Epithelial cell of esophagus (primary cell): ENCODE measurements at regions not wholly inside any gene's neighbourhood (a gene's known extent, or its start where the extent isn't known, plus 50 kb on each side); places are given as distances from the start of the nearest gene placed in this dataset.

ENCODE experiments used
- DNase-seq: peaks from one replicate; pipeline ENCODE4 v3.0.0; 2010; ENCODE audit warnings: low read depth
- H3K4me3 ChIP-seq: 2 replicates; pipeline ENCODE4 v1.5.1; 2011; ENCODE audit warnings: mild to moderate bottlenecking, low read length, control low read depth
- CTCF ChIP-seq: IDR thresholded peaks from 2 replicates; pipeline ENCODE4 v1.5.1; 2011; ENCODE audit warnings: low read depth, mild to moderate bottlenecking, low read length, control low read depth, inconsistent platforms; ENCODE audit not compliant: insufficient read depth; ENCODE audit errors: missing control alignments

- no peak for TF ChIP-seq CTCF
- H3K4me3 ChIP-seq: no peak overlapping the region
- DNase-seq: no peak
Measured at GRCh38 chr20:24077145-24077544, 88.6 kb upstream of the GGTLC1 start.

DNA sequence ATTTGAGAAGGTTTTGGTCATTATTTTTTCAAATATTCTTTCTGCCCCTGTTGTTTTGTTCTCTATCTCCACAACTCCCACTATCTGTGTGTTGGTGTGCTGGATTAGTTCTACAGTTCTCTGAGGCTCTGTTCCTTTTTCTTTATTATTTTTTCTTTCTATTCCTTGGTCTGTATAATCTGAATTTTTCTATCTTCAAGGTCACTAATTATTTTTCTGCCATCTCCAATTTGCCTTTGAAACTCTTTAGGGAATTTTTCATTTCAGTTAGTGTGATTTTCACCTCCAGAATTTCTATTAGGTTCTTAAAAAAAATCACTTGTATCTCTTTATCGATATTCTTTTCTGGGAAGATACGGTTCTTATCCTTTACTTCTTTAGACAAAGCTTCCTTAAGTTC, 82.1 kb upstream of the GGTLC1 start:
- no peak for TF ChIP-seq CTCF
- DNase-seq: no peak
- no peak overlapping the region for H3K4me3 ChIP-seq

- TF ChIP-seq CTCF: no peak
- no peak for DNase-seq
- H3K4me3 ChIP-seq: no peak overlapping the region
Measured at GRCh38 chr20:24066076-24066700, 77.6 kb upstream of the GGTLC1 start.

- no peak for TF ChIP-seq CTCF
- H3K4me3 ChIP-seq: no peak overlapping the region
- no peak for DNase-seq
Measured at GRCh38 chr20:24064915-24065314, 76.3 kb upstream of the GGTLC1 start.

DNA sequence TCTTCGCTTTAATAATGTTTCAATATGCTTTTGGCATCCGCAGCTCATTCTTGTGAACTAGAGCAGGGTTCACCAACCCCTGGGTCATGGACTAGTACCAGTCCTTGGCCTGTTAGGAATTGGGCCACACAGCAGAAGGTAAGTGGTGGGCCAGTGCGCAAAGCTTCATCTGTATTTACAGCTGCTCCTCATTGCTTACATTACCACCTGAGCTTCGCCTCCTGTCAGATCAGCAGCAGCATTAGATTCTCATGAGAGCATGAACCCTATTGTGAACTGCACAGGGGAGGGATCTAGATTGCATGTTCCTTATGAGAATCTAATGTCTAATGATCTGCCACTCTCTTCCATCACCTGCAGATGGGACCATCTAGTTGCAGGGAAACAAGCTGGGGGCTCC, 75.5 kb upstream of the GGTLC1 start:
- TF ChIP-seq CTCF: no peak
- DNase-seq: no peak

DNA sequence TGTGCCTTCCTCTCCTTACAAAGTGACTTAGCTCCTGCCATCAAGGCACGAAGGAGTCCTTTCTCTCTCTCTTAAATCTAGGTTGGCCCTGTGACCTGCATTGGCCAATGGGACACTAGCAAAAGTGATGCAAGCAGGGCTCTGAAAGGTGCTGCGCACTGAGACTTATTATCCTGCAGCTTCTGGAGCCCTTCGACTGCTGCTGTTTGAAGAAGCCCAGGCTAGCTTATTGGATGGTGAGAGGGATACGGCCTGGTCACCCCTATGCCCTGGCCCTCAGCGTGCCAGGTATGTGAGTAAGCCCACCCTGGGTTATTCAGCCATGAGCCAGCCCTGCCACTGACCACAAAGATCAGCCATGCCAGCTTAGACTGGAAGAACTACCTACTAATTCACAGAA, 74.5 kb upstream of the GGTLC1 start:
- no peak for TF ChIP-seq CTCF
- no peak for DNase-seq

More for the DNA sequence above, 75.5 kb upstream of the GGTLC1 start:
- no peak overlapping the region for H3K4me3 ChIP-seq

More for the DNA sequence above, 74.5 kb upstream of the GGTLC1 start:
- no peak overlapping the region for H3K4me3 ChIP-seq
